A549 (cell line): ENCODE measurements at regions not wholly inside any gene's neighbourhood (a gene's known extent, or its start where the extent isn't known, plus 50 kb on each side); places are given as distances from the start of the nearest gene placed in this dataset.

Experiments
- ATAC-seq, 2 experiments: fragments of 200-7000 bp in 1 of 2; fragments of >200 bp in 1 of 2; cut with Nextera tagmentation in 1 of 2; cut with Tn5 transposase in 1 of 2; 3 replicates each; pipeline versions ENCODE4 v1.8.0 to v1.9.1; 2018 to 2020; ENCODE audit warnings: mild to moderate bottlenecking in 1 of 2, moderate library complexity in 1 of 2
- CTCF ChIA-PET: fragments of 300-600 bp; sonication (Branson Sonifier 250); formaldehyde crosslinking; extraction: SDS; loops from one replicate; lab custom pipeline; 2021; ENCODE audit warnings: antibody characterized with exemption, inconsistent platforms; lab: Yijun Ruan, JAX
- POLR2A ChIA-PET: fragments of 350-600 bp; formaldehyde crosslinking; extraction: SDS; loops from one replicate; lab custom pipeline; 2021; ENCODE audit warnings: antibody characterized with exemption, inconsistent platforms; lab: Yijun Ruan, JAX
- DNase-seq, 2 experiments: peaks; one replicate each; pipeline versions ENCODE4 v3.0.0 to v3.0.0-alpha.2; 2011 to 2016; ENCODE audit warnings: low read depth in 1 of 2, low spot score in 1 of 2
- FAIRE-seq: peaks from 2 replicates; lab custom pipeline; 2011; peaks lifted over from hg19 to GRCh38; lab: Jason Lieb, UNC
- H3K27ac ChIP-seq, 2 experiments: fragments of >200 bp; sonication (Bioruptor Twin); formaldehyde crosslinking; 3 replicates each; pipeline ENCODE4 v1.5.1; 2016 to 2017
- H3K4me1 ChIP-seq: fragments of >200 bp; sonication (Bioruptor Twin); formaldehyde crosslinking; 3 replicates; pipeline ENCODE4 v1.6.1; 2016
- H3K4me2 ChIP-seq: fragments of >200 bp; sonication (Bioruptor Twin); formaldehyde crosslinking; 3 replicates; pipeline ENCODE4 v1.6.1; 2016
- H3K4me3 ChIP-seq: fragments of >200 bp; sonication (Bioruptor Twin); formaldehyde crosslinking; 3 replicates; pipeline ENCODE4 v1.5.1; 2016
- H3K9me3 ChIP-seq: fragments of >200 bp; sonication (Bioruptor Twin); formaldehyde crosslinking; 3 replicates; pipeline ENCODE4 v1.6.1; 2016
- EHF ChIP-seq: fragments of 250-450 bp; sonication (Bioruptor Pico); IDR thresholded peaks from 2 replicates; pipeline ENCODE4 v1.5.0; 2020; ENCODE audit warnings: mild to moderate bottlenecking
- EP300 ChIP-seq, 2 experiments: fragments of >200 bp; sonication (Bioruptor Twin); formaldehyde crosslinking; IDR thresholded peaks; 2 replicates in 1 of 2; 3 replicates in 1 of 2; pipeline ENCODE4 v1.6.1; 2016 to 2017
- ESRRA ChIP-seq: fragments of 150-350 bp; IDR thresholded peaks from 2 replicates; pipeline ENCODE4 v1.6.1; 2014; ENCODE audit warnings: mild to moderate bottlenecking, low read length, borderline replicate concordance
- FOSL2 ChIP-seq, 2 experiments: fragments of 450-650 bp in 1 of 2; fragments of >200 bp in 1 of 2; sonication (Bioruptor Twin) in 1 of 2; formaldehyde crosslinking; IDR thresholded peaks; 2 replicates each; pipeline versions ENCODE4 v1.5.0 to v1.6.1; 2016 to 2020; ENCODE audit warnings: mild to moderate bottlenecking in 1 of 2, moderate library complexity in 1 of 2
- HOXA7 ChIP-seq: fragments of 250-450 bp; sonication (Bioruptor Pico); IDR thresholded peaks from 2 replicates; pipeline ENCODE4 v1.5.0; 2020; ENCODE audit warnings: mild to moderate bottlenecking, moderate library complexity
- HOXB13 ChIP-seq: fragments of 250-450 bp; sonication (Bioruptor Pico); IDR thresholded peaks from 2 replicates; pipeline ENCODE4 v1.5.0; 2020; ENCODE audit warnings: low read depth, mild to moderate bottlenecking, moderate library complexity
- JUN ChIP-seq, 2 experiments: fragments of >200 bp; sonication (Bioruptor Twin); formaldehyde crosslinking; IDR thresholded peaks; 2 replicates in 1 of 2; 3 replicates in 1 of 2; pipeline ENCODE4 v1.6.1; 2016 to 2017
- MAZ ChIP-seq: fragments of 150-350 bp; IDR thresholded peaks from 2 replicates; pipeline ENCODE4 v1.6.1; 2014; ENCODE audit warnings: antibody characterized with exemption, low read depth, low read length, borderline replicate concordance
- NR3C1 ChIP-seq: fragments of >200 bp; sonication (Bioruptor Twin); formaldehyde crosslinking; IDR thresholded peaks from 3 replicates; pipeline ENCODE4 v1.6.1; 2017
- PHF8 ChIP-seq: fragments of 200-600 bp; sonication (generic); IDR thresholded peaks from 2 replicates; pipeline ENCODE4 v1.6.1; 2016; ENCODE audit warnings: low read depth, mild to moderate bottlenecking, antibody characterized with exemption, moderate library complexity, borderline replicate concordance
- POLR2A ChIP-seq: IDR thresholded peaks from 2 replicates; pipeline ENCODE4 v1.6.1; 2012; ENCODE audit warnings: mild to moderate bottlenecking, low read length
- RAD21 ChIP-seq, 2 experiments: fragments of >200 bp in 1 of 2; sonication (Bioruptor Twin) in 1 of 2; formaldehyde crosslinking in 1 of 2; IDR thresholded peaks in 1 of 2; conservative IDR thresholded peaks in 1 of 2; 2 replicates in 1 of 2; 3 replicates in 1 of 2; pipeline ENCODE4 v1.6.1; 2012 to 2018; ENCODE audit warnings: inconsistent platforms in 1 of 2
- RCOR1 ChIP-seq: fragments of 150-350 bp; IDR thresholded peaks from 2 replicates; pipeline ENCODE4 v1.6.1; 2014; ENCODE audit warnings: antibody characterized with exemption, low read length, low read depth
- RNF2 ChIP-seq: fragments of 200-600 bp; sonication (generic); IDR thresholded peaks from 2 replicates; pipeline ENCODE4 v1.6.1; 2016; ENCODE audit warnings: low read depth, mild to moderate bottlenecking, antibody characterized with exemption, moderate library complexity, borderline replicate concordance
- TP53 ChIP-seq: fragments of 250-450 bp; sonication (Bioruptor Pico); IDR thresholded peaks from 2 replicates; pipeline ENCODE4 v1.5.0; 2021; ENCODE audit warnings: mild to moderate bottlenecking, moderate library complexity
- ZC3H11A ChIP-seq: fragments of 450-650 bp; IDR thresholded peaks from 2 replicates; pipeline ENCODE4 v1.6.1; 2014; ENCODE audit warnings: antibody characterized with exemption, mild to moderate bottlenecking
- ZNF302 ChIP-seq: fragments of 250-450 bp; sonication (Bioruptor Pico); IDR thresholded peaks from 2 replicates; pipeline ENCODE4 v1.9.0; 2021; ENCODE audit warnings: inconsistent platforms, mild to moderate bottlenecking, moderate library complexity
- ZSCAN20 ChIP-seq: fragments of 250-450 bp; sonication (Bioruptor Pico); IDR thresholded peaks from 2 replicates; pipeline ENCODE4 v1.8.0; 2022; ENCODE audit warnings: mild to moderate bottlenecking, moderate library complexity
- WGBS: methylation state at CpG from one replicate; pipeline ENCODE4 v1.1.6; 2017; ENCODE audit errors: missing lambda C conversion rate; 5-methylcytosine and 5-hydroxymethylcytosine counted together
- TF ChIP-seq, protein P1 (sequence below): IDR thresholded peaks from 2 replicates; pipeline ENCODE4 v1.6.1; 2012; ENCODE audit warnings: low read depth, borderline replicate concordance
- TF ChIP-seq, protein P2 (sequence below): fragments of 250-450 bp; sonication (Bioruptor Pico); IDR thresholded peaks from 2 replicates; pipeline ENCODE4 v1.5.0; 2021; ENCODE audit warnings: mild to moderate bottlenecking, moderate library complexity, borderline replicate concordance

DNA sequence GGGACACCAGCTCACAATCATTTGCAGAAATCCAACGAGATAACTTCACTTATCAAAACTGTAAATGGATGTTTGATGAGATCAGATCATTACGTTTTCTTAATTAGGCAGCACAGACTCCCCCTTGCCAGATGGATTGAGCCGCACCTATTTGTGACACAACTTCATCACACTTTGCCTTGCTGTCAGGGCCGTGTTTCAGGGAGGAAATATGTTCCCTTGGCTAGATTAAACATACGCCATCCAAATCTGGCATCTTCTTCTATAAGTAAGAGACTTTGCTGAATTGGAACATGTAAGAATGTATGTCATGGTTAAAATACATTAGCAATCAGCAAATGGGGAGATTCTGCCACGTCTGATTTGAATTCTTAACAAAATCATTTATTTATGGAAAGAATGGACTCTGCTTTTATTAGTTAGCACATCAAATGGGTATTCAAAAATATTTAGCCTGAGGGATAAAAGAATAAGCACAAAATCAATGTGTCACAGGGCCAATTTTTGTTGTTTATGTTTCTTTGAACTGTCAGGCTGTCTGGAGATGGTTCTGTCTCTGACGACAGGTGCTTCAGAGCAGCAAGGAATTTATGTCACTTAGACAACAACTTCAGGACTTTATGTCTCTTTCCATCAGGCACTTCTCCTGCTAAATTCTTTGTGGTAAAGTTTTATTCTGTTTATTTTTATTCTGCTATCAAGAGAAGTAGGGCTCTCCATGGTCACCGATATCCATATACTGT is 326.1 kb upstream of the NCAM1 start:
- TF ChIP-seq PHF8 (no peak), ZC3H11A (no peak), EP300 (IDR thresholded peaks at IDR 0.05) (no peak), TP53 (no peak), RNF2 (no peak), ZSCAN20 (CRISPR knock-in tag) (no peak), EHF (CRISPR knock-in tag) (no peak), FOSL2 (IDR thresholded peaks at IDR 0.05) (no peak), FOSL2 (CRISPR knock-in tag; IDR thresholded peaks at IDR 0.05) (no peak), JUN (IDR thresholded peaks at IDR 0.05) (no peak), RAD21 (conservative IDR thresholded peaks at IDR 0.05 in 1 of 2, IDR thresholded peaks at IDR 0.05 in 1 of 2) (no peak), NR3C1 (no peak), ZNF302 (CRISPR knock-in tag) (no peak)
- Histone ChIP-seq H3K9me3 (no peaks in the 10 kb centered on the region), H3K4me1 (no peaks in the 10 kb centered on the region), H3K27ac (no peak overlapping the region), H3K4me2 (no peak overlapping the region), H3K4me3 (no peak overlapping the region)
- WGBS = 15% methylated on average over 8 of the region's 8 CpGs
- no peak for FAIRE-seq
- ChIA-PET POLR2A (no interaction called here), CTCF (no interaction called here)
- ATAC-seq = no peak
- no peak for DNase-seq

DNA sequence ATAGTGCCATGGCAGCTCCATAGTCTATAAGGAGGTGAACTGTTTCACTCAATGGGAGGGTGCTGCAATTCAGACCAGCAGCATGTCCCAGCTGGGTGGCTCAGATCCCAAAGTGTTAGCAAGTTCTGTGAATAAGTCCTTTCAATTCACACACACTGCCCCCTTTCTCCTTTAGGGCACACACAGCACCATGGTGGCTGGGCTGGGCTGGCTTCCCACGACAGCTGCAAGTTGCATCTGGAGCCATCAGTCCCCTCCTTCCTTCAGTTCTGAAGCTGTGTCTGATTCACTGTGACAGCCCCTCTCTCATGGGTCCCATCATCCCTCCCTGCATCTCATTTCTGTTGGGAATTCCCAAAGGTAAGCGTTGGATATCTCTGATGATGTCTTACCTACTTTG is 324.1 kb upstream of the NCAM1 start:
- no peak overlapping the region for H3K4me2 ChIP-seq
- ATAC-seq (no peak), FAIRE-seq (no peak), DNase-seq (no peak)
- no peaks in the 10 kb centered on the region for H3K9me3 ChIP-seq
- POLR2A ChIA-PET = no interaction called here
- H3K27ac ChIP-seq = no peak overlapping the region
- CTCF ChIA-PET = no interaction called here
- TF ChIP-seq MAZ (no peak), POLR2A (no peak), HOXA7 (CRISPR knock-in tag) (no peak), RCOR1 (no peak), ESRRA (no peak)
- TF ChIP-seq, protein P1, sequence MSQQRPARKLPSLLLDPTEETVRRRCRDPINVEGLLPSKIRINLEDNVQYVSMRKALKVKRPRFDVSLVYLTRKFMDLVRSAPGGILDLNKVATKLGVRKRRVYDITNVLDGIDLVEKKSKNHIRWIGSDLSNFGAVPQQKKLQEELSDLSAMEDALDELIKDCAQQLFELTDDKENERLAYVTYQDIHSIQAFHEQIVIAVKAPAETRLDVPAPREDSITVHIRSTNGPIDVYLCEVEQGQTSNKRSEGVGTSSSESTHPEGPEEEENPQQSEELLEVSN = no peak
- TF ChIP-seq, protein P2, sequence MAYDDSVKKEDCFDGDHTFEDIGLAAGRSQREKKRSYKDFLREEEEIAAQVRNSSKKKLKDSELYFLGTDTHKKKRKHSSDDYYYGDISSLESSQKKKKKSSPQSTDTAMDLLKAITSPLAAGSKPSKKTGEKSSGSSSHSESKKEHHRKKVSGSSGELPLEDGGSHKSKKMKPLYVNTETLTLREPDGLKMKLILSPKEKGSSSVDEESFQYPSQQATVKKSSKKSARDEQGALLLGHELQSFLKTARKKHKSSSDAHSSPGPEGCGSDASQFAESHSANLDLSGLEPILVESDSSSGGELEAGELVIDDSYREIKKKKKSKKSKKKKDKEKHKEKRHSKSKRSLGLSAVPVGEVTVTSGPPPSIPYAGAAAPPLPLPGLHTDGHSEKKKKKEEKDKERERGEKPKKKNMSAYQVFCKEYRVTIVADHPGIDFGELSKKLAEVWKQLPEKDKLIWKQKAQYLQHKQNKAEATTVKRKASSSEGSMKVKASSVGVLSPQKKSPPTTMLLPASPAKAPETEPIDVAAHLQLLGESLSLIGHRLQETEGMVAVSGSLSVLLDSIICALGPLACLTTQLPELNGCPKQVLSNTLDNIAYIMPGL (CRISPR knock-in tag) = no peak
- WGBS = 0% methylated on average over 2 of the region's 2 CpGs
- no peak overlapping the region for H3K4me3 ChIP-seq
- no peaks in the 10 kb centered on the region for H3K4me1 ChIP-seq

DNA sequence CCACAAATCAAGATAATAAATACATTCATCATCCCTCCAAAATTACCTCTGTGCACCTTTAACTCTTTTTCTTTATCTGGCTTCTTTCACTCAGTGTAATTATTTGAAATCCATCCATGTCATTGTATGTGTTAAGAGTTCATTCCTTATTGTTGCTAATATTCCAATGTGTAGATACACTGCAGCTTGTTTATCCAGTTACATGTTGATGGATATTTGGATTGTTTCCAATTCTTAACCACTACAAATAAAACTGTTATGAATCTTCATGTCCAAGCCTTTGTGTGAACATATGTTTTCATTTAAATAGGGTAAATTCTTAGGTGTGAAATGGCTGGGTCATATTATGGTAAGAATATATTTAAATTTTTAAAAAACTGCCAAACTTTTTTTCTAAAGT is 323.3 kb upstream of the NCAM1 start:
- Histone ChIP-seq H3K9me3 (no peaks in the 10 kb centered on the region), H3K4me2 (no peak overlapping the region), H3K27ac (no peak overlapping the region), H3K4me1 (no peaks in the 10 kb centered on the region), H3K4me3 (no peak overlapping the region)
- CTCF ChIA-PET = no interaction called here
- FAIRE-seq (no peak), ATAC-seq (no peak), DNase-seq (no peak)
- TF ChIP-seq HOXB13 (CRISPR knock-in tag) (no peak), ESRRA (no peak)
- POLR2A ChIA-PET = no interaction called here
